OCI-LY1 (cell line): ENCODE measurements at regions not wholly inside any gene's neighbourhood (a gene's known extent, or its start where the extent isn't known, plus 50 kb on each side); places are given as distances from the start of the nearest gene placed in this dataset.

Experiments used
- H2AFZ ChIP-seq: fragments of 200-600 bp; sonication (generic), shearing (Covaris generic); 2 replicates; pipeline ENCODE4 v1.6.0; 2014; ENCODE audit warnings: antibody characterized with exemption, mild to moderate bottlenecking, low read length
- H3F3A ChIP-seq: fragments of 200-600 bp; sonication (generic), shearing (Covaris generic); 2 replicates; pipeline ENCODE4 v1.6.0; 2014; ENCODE audit warnings: mild to moderate bottlenecking, antibody characterized with exemption, low read length, moderate library complexity; ENCODE audit not compliant: insufficient read depth
- H3K27ac ChIP-seq: fragments of 200-600 bp; sonication (generic); 2 replicates; pipeline ENCODE4 v1.5.1; 2014; ENCODE audit warnings: low read length, mixed run types, mild to moderate bottlenecking, low read depth; ENCODE audit not compliant: poor library complexity, severe bottlenecking
- H3K27me3 ChIP-seq: fragments of 200-600 bp; sonication (generic); 2 replicates; pipeline ENCODE4 v1.6.0; 2014; ENCODE audit warnings: antibody characterized with exemption, mild to moderate bottlenecking, low read length, moderate library complexity; ENCODE audit not compliant: insufficient read depth
- H3K36me3 ChIP-seq: fragments of 200-600 bp; sonication (generic); 2 replicates; pipeline ENCODE4 v1.6.1; 2014; ENCODE audit warnings: mild to moderate bottlenecking, antibody characterized with exemption, low read length, moderate library complexity, mixed read lengths; ENCODE audit not compliant: insufficient read depth
- H3K4me1 ChIP-seq: fragments of 200-600 bp; sonication (generic); 2 replicates; pipeline ENCODE4 v1.5.1; 2014; ENCODE audit warnings: mild to moderate bottlenecking, low read length, moderate library complexity; ENCODE audit not compliant: insufficient read depth, severe bottlenecking
- H3K4me2 ChIP-seq: fragments of 200-600 bp; sonication (generic), shearing (Covaris generic); 2 replicates; pipeline ENCODE4 v1.6.1; 2014; ENCODE audit warnings: low read length
- H3K4me3 ChIP-seq: fragments of 200-600 bp; sonication (generic); 2 replicates; pipeline ENCODE4 v1.5.1; 2014; ENCODE audit warnings: low read length, low read depth, mild to moderate bottlenecking, mixed read lengths; ENCODE audit not compliant: poor library complexity, severe bottlenecking
- H3K79me2 ChIP-seq: fragments of 200-600 bp; shearing (Covaris generic); 2 replicates; pipeline ENCODE4 v1.6.1; 2016; ENCODE audit warnings: mixed run types, low read length, mixed read lengths; ENCODE audit not compliant: insufficient read depth
- H3K9ac ChIP-seq: fragments of 200-600 bp; sonication (generic), shearing (Covaris generic); 2 replicates; pipeline ENCODE4 v1.6.1; 2014; ENCODE audit warnings: mild to moderate bottlenecking, low read length, mixed read lengths
- H3K9me2 ChIP-seq: fragments of 200-600 bp; sonication (generic), shearing (Covaris generic); 2 replicates; pipeline ENCODE4 v1.6.1; 2014; ENCODE audit warnings: low read depth, mild to moderate bottlenecking, low read length, mixed read lengths
- H3K9me3 ChIP-seq: fragments of 200-600 bp; shearing (Covaris generic); 2 replicates; pipeline ENCODE4 v1.6.1; 2014; ENCODE audit warnings: low read length, mixed read lengths
- H4K20me1 ChIP-seq: fragments of 200-600 bp; sonication (generic), shearing (Covaris generic); 2 replicates; pipeline ENCODE4 v1.6.0; 2016; ENCODE audit warnings: mild to moderate bottlenecking, low read length; ENCODE audit not compliant: insufficient read depth
- CTCF ChIP-seq: fragments of 200-600 bp; sonication (generic), shearing (Covaris generic); IDR thresholded peaks from 2 replicates; pipeline ENCODE4 v1.5.1; 2017; ENCODE audit warnings: mild to moderate bottlenecking, antibody characterized with exemption, low read length, moderate library complexity, mixed read lengths
- EZH2 ChIP-seq: fragments of 200-600 bp; sonication (generic), shearing (Covaris generic); IDR thresholded peaks from 2 replicates; pipeline ENCODE4 v1.8.0; 2017; ENCODE audit warnings: borderline replicate concordance, mixed run types, mild to moderate bottlenecking, antibody characterized with exemption, low read length, moderate library complexity, mixed read lengths

DNA sequence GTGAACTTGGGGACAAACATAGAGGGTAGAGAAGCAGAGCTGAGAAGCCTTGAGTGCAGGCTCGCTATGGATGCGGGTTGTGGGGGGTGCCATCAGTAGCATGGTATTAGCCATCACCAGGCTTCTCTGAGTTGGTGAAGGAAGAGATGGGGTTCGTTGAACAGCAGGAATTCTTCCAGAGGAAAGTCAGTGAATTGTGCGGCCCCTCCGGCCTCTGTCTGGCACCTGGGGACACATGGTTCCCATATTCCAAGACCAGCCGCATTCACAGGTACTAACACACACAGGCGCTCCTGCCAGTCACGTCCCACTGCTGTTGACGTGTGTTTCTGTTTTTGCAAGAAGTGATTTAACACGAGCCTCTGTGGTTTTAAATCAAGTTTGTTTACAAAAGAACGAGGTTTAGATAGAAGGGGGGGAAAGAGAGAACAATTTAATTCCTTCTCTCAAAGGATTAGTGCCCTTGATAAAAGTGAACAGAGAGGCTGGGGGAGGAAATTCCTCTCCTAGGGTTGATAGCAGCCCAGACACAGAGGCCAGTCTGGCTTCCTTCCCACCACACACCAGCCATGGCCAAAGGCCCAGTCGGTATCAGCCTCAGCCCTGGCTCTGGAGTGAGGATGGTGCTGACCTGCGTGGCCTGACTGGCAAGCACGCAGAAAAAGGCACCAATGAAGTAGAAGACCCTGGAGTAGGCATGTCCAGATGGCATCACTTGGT lies 252.6 kb upstream of the IGFBP3 start:
- no peaks in the 10 kb centered on the region for H3K36me3 ChIP-seq
- H4K20me1 ChIP-seq = no peaks in the 10 kb centered on the region
- H3K79me2 ChIP-seq = no peaks in the 10 kb centered on the region
- no peak overlapping the region for H3K4me3 ChIP-seq
- H3K9me3 ChIP-seq = no peaks in the 10 kb centered on the region
- H2AFZ ChIP-seq = no peak overlapping the region
- no peaks in the 10 kb centered on the region for H3K9me2 ChIP-seq
- H3K9ac ChIP-seq = no peak overlapping the region
- no peak overlapping the region for H3K4me2 ChIP-seq
- TF ChIP-seq CTCF (no peak), EZH2 (no peak)
- H3K27ac ChIP-seq = no peak overlapping the region
- H3F3A ChIP-seq = no peaks in the 10 kb centered on the region
- H3K27me3 ChIP-seq = no peaks in the 10 kb centered on the region
- H3K4me1 ChIP-seq = no peaks in the 10 kb centered on the region

DNA sequence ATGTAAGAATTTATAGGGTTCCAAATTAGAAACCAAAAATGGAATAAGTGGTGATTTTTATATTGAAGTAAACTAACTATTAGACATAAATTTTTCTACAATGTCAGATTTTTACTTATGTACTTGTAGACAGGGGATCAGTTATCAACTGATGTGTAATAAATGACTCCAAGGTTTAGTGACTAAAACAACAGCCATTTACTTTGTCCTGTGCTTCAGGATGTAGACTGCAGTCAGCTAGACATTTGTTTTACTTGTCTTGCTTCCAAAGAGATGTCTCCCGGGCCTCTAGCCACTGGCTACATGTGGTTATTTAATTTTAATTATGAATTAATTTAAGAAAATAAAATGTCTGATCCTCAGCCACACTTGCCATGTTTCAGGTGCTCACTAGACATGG lies 249.7 kb upstream of the IGFBP3 start:
- Histone ChIP-seq H3K36me3 (no peaks in the 10 kb centered on the region), H3K4me1 (no peaks in the 10 kb centered on the region), H4K20me1 (no peaks in the 10 kb centered on the region)

GRCh38 chr7:46170021-46170420 lies 248.9 kb upstream of the IGFBP3 start:
- no peaks in the 10 kb centered on the region for H3K36me3 ChIP-seq
- H3K27ac ChIP-seq = no peak overlapping the region
- H3K9me3 ChIP-seq = no peaks in the 10 kb centered on the region
- H3K27me3 ChIP-seq = no peaks in the 10 kb centered on the region
- no peaks in the 10 kb centered on the region for H4K20me1 ChIP-seq
- no peak overlapping the region for H3K4me3 ChIP-seq
- H3K9ac ChIP-seq = no peak overlapping the region
- H3K9me2 ChIP-seq = no peaks in the 10 kb centered on the region
- no peak overlapping the region for H3K4me2 ChIP-seq
- H3K4me1 ChIP-seq = no peaks in the 10 kb centered on the region
- H2AFZ ChIP-seq = no peak overlapping the region
- TF ChIP-seq EZH2 (no peak), CTCF (no peak)
- H3K79me2 ChIP-seq = no peaks in the 10 kb centered on the region
- H3F3A ChIP-seq = no peaks in the 10 kb centered on the region

More for the DNA sequence above, 249.7 kb upstream of the IGFBP3 start:
- H3K27me3 ChIP-seq = no peaks in the 10 kb centered on the region
- no peaks in the 10 kb centered on the region for H3K79me2 ChIP-seq
- no peaks in the 10 kb centered on the region for H3K9me3 ChIP-seq
- H3K4me3 ChIP-seq = no peak overlapping the region
- H3K9ac ChIP-seq = no peak overlapping the region
- no peaks in the 10 kb centered on the region for H3F3A ChIP-seq
- H3K9me2 ChIP-seq = no peaks in the 10 kb centered on the region
- H2AFZ ChIP-seq = no peak overlapping the region
- H3K4me2 ChIP-seq = no peak overlapping the region
- no peak overlapping the region for H3K27ac ChIP-seq
- no peak for TF ChIP-seq CTCF
- no peak for TF ChIP-seq EZH2
